HG02840 (cell line): ENCODE measurements at regions not wholly inside any gene's neighbourhood (a gene's known extent, or its start where the extent isn't known, plus 50 kb on each side); places are given as distances from the start of the nearest gene placed in this dataset.
"Not testable (repeated sequence)": the region's sequence is repeated elsewhere in the genome, so short reads cannot be mapped to it uniquely, and the experiment has no call there.

Source experiments
- ATAC-seq: cut with Tn5 transposase; IDR thresholded peaks from one replicate; pipeline ENCODE4 v1.9.1; 2021; ENCODE audit warnings: mild to moderate bottlenecking, moderate library complexity, moderate number of reproducible peaks; ENCODE audit not compliant: unreplicated experiment, low FRiP score

DNA sequence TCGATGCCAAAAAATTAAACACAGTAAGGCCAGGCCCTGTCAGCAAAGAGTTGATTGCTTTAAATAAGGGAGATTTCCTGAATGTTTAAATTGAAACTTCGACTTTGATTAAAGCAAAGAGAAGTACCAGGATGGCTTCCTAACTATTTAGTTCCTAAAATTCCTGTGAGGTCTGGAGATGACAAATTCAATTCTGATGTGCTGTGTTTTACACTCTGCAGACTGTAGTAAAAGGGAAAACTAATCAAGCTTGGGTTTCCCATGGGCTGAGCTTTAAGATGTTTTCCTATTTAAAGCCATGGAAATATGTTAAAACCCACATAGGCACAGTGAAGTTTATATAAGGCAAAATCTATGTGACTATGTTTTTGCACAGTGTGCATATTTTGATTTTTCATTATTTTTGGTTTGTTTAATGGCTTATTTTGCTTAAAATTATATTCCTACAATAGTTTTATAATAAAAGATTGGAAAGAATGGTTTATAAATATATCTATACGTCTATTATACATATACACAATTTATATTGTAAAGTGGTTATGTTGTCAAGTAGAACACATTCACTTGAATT, 198.5 kb upstream of the EYA4 start:
- no peak for ATAC-seq

DNA sequence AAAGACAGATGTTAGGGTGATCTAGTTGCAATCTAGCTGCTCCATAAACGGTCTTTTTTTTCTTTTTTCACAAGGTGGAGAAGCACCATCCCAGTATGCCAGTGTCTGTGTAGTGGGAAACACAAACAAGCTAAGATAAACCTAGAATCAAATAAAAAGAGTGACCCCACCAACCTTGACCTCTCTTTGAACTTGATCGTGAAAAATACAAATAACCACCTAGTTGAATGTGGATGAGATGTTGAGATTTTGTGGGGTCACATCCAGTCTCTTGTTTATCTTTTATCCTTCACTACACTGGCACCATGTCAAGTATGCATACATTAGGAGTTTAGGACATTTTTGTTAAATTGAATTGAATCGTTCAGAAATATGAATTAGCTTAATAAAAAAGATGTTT, 194.6 kb upstream of the EYA4 start:
- no peak for ATAC-seq

DNA sequence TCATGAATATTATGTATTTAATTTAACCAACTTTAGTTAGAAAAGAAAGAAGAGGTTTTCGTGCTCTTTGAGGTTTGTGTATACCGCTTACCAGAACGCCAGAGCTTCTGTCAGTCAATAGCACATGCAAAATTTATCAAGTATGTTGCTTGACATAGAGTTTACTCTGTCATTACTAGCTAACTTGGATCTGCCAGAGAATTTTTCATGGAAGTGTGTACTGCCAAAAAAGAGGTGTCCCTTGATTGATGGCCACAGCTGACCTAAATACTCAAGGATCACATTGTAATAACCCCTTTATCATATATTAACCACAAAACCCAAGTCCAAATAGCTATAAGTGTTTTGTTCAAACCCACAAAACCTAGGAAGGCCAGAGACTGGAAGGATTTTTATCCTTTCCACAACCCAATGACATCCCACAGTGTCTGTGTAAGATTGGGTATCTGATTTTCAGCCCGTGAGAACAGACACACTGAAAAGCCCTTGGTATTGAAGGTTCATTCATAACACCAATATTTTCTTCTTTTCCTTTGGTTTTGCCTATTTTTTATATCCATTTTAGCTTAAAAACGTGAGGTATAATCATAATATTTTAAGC, 194.0 kb upstream of the EYA4 start:
- no peak for ATAC-seq

DNA sequence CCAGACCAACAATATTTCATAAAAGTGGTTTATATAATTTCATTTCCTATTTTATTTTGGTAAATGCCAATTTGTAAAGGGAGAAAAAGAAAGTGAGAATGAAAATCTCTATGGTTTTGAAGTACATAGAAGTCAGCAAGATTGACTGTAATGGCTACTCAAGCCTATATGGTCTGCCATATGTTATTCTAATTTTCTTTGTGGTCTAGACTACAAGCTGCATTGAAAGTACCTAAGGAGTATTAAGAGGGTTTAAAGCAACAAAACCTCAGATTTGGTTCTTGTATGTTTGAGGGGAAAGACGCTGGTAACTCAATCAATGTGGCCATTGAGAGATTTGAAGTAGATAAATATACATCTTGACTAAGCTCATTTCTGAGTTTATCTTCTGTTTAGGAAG, 193.5 kb upstream of the EYA4 start:
- no peak for ATAC-seq

DNA sequence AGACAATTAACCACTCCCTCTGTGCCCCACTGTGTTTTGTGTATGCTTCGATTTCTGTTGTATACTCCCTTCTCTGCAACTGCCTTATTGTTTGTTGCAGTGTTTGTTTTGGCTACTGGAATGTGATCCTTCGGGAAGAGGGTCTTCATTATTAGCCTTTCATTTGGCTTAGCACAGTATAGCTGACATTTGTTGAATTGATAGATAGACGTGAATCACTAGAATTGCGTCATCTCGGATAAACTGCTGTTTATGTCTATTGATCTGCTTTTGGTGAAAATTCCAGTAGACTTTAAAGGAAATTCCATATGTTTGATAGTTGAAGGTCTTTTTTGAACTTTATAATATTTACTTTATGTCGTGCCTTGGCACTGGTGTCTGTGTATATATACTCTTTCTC, 189.9 kb upstream of the EYA4 start:
- ATAC-seq = no peak

DNA sequence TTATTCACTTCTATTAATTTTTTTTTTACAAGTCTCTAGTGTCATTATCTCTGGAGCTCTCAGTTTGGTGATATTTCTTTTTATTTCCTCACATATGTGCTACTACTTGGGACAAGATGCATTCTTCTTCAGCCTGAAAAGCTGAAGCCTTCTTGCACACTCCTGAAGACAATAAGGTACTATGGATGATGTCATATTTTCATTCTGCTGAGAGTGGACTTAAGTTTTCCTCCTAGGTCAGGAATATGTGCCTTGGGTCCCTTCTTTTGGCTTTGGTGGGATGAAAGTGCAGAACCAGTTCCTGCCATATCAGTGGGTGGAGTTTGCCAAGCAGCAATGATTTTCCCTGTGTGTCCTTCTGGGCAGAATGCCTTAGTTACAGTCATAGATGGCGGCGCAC, 188.7 kb upstream of the EYA4 start:
- ATAC-seq = no peak

DNA sequence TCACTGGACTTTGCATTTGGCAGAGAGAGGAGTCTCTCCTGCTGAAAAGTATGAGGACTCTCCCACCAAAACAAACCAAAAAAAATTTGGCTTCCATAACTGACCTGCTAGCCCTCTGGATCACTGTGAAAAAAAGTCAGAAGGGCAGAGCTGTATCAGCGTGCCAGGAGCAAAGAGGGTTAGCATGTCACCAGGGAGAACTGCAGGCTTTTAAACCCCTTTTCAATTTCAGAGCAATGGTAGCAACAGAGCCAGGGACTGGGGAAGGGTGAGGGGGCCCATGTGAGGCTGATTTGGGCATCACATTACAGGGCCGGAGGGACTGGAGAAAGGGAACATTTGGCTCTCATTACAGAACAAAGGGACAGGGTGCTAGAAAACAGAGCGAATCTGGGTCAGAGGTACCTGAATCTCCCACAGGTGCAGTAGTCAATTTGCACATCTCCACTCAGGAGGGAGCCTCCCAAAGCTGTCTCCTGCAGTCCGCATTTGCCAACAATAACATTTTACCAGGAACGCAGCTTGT, 185.7 kb upstream of the EYA4 start:
- ATAC-seq = no peak

DNA sequence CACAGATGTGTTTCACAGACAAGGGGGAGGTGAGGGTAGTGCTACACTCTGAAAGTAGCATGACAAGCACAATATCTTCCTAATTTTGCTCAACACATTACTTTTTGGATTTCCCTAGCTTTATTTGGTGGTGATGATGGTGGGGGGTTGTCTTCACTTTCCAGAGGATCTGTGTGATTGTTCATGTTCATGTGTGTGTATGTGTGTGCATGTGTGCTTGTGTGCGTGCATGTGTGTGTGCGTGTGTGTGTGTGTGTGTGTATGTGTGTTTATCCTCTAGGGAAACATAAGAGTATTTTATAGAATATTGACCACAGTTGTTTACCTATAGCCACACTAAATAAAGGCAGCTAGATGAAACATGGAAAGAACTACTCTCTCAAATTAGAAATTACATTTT, 183.8 kb upstream of the EYA4 start:
- ATAC-seq = no peak

DNA sequence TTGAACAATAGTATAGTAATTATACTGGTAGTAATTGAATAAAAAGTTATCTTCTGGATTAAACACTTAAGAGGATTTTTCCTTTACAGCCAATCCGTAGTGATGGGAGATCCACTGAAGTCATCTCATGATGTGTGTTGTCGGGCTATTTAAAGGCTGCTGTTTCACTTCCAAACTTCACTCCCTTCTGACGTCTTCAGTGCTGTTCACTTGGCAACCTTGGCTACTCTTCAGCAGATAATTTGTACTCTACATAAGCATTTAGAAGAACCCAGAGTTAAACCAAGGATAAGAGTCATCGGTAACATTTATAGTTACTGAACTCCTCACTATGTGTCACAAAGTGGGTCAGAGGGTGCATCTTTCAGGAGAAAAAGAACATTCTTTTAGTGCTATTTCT, 179.1 kb upstream of the EYA4 start:
- ATAC-seq = no peak

DNA sequence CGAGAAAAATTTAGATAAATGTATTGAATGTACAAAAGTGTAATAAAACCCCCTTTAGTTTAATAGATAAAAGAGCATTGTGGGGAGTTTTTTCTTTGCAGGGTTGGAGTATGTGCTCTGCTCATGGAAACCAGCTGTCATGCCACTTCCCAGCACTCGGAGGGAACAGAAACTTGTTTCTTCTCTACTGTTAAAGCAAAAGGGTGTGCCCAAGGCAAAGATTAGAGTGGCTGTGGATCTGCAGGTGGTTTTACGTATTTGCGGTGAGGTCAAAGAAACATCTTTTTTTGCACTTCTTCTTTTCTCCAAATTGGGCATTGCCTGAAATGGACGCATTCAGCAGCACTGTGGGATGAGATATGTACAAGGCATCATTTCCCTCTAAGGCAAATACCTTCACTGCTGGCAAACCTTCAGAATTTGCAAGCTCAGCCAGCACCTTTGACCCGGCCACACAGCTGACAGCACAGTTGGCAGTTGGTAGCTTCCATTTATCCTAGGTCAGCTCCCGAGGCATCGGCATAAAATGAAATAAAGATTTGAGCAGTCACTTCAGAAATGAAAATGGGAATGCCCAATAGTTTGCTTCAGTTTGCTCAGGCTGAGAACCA, 178.4 kb upstream of the EYA4 start:
- no peak for ATAC-seq

DNA sequence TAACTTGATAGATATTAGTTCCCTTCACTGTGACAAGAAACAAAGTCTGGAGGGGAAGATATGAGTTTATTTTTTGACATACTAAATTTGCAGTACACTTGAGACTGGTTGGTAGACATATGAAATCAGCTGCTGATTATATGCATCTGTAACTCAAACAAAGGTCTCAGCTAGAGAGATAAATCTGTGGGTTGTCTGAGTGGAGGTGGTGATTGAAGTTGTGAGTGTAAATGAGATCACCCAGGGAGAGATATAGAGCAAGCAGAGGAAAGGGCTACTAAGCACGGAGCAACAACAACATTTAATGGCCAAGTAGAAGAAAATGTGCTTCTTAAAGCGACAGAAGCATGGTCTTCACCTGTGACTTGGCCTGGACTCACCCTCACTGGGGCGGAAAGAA, 173.2 kb upstream of the EYA4 start:
- no peak for ATAC-seq

DNA sequence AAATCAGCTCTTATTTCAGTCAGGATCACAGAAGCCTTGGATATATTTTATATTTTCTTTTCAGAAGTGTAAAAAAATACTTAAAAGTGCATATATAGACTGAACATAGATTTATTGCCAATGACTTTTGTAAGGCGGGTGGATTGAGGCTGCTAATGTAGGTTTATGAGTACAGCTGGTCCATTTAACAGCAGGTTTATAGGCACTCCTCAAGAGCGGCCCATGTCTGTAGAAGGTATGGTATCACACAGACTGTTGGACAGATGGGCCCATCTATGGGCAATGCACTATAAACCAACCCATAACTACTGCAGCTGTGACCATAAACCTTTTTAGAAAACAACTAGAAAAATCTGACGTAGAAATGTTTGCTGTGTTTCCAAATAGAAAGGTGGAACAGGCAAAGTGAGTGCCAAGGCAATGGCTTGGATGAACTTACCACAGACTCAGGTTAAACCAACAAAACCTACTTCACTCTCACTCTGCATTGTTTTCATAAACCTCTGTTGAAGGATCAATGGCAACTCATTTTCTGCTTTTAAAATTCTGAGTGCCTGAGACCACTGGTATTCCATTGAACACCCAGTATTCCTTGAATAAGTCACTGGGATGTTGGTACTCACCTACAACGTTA, 170.6 kb upstream of the EYA4 start:
- ATAC-seq = no peak

DNA sequence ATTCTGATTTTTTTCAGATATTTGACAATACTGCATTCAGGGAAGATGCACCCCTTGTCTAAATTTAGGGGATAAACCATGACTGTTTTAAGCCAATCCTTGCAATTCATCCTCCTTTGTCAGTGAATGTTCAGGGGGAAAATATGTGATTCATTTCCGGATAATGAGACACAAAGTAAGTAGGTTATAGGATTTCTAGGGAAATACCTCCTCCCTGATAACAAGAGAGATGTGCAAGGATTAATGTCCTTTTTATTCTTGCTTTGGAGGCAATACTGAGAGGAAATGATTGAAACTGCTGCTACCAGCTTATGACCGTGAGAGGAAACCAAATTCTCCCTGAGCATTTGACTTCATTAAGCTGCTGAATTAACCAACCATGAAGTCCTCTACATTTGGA, 161.3 kb upstream of the EYA4 start:
- ATAC-seq = no peak

DNA sequence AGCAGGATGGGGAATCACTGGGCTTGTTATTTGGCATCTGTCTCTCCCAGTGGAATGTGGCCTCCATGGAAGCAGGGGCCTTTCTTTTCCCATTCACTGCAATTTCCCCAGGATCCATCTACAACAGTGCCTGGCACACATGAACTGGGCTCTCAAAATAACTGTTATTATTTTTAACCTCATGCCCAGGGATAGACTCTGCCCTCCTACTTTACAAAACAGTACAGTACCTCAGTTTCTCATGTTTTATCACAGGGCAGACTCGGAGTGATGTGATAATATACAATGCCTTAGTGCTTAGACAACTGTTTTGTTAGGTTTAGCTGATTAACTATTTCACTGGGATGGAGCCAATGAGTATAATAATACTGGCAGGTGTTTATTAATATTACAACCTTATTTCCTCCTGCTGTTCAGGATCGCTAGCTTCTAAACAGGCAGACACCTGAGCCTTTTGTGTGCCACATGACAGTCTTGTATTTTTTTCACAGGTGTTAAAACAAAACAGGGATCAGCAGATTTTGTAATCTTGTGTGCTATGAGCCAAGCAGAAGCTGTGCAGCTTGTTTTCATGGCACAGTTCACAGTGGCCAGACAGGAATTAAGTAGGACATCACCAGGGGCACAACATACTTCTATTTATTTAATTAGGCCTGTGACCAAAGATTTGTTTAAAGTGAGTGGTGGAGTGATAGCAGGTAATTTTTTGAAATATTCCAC, 157.7 kb upstream of the EYA4 start:
- no peak for ATAC-seq

DNA sequence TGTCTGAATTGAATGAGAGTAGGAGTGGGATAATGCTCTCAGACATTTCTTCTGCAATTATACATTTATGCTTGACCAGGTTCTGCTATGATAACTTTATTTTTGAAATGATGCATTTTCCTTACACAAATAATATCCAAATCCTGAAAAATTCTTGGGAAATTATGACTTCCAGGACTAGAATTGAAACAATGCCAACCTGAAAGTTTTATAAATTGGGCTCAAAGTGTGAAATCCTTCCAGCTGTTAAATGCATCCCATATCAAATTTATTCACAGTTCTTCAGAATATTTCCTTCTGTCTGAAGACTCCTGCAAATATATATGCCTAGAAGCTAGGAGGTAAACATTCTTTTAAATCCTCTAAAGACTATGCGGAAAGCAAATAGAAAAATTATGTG, 155.7 kb upstream of the EYA4 start:
- ATAC-seq = no peak

DNA sequence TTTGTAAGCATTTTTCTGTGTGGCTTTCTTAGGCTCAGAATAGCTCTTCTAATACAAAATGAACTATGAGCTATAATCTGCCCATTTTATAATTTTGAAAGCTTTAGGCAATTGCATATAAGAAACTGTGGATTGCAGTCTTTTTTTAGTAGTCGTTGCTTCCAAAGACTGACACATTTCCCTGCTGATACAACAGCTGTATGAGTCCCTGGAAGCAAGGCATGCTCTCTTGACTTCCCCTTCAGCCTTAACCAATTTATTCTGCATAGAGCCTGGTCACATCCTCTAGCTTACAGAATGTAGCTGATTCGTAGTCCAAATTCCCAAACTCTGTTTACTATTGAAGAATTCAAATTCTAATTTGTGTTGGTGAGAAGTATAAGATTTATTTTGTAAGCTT, 155.3 kb upstream of the EYA4 start:
- no peak for ATAC-seq

DNA sequence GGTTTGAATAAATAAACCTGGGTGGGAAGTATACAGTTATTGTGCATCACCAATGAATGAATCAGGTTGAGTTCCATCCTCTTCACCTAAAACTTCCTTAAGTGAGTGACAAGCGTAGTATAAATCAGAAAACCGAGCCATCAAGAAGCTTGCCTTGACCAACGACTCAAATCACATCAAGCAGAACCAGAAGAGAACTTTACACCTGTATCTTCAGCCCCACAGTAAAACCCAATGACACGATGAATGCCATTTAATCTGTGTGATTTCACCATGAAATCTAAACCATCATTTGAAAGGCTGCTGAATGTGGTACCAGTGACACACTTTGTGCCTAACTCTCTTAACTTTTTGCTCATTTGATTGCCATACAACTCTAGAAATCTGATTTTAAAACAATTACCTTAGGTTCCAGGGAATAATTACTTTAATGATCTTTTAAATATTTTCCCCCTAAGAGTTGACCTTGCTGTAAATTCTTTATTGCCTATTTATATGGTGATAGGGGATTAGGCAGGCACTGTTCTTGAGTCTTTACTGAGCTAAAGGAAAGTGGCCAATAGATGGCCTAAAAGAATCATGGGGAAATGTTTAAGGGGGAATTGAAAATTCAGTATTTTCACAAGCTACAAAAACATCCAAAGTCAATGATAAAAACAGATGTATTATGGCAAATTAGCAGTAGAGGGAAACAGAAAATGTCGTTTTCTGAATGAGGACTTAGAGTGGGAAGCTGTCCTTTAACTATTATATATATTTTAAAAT, 152.0 kb upstream of the EYA4 start:
- ATAC-seq = no peak

DNA sequence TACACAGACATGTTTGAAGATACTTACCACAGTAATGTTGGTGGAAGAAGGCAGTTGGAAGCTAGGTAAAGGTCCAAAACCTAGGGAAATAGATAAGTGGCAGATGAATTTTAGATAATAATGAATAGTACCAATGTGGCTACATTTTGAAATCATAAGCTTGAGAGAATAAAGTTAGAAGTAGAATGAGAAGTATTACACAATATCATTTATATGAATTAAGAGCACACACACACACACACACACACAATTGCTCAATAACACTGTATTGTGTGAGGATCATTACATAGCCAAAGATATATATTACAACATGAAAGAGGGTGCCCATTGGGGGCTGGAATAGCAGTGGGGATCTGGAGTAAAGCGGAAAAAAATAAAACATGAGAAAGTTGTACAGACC, 149.0 kb upstream of the EYA4 start:
- ATAC-seq = no peak

DNA sequence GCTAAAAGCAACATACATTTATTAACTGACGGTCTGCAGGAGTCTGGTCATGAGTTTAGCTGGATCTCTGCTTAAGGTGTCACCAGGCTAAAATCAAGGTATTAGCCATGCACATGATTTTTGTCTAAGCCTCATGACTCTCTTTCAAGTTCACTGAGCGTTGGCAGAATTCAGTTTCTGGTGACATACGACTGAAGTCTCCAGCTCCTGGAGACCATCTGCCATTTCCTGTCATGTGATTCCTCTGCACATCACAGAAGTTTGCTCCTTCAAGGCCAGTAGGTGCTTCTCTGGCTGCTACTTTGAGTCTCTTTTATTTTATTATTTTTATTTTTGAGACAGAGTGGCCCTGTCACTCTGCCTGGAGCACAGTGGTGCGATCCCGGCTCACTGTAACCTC, 148.4 kb upstream of the EYA4 start:
- ATAC-seq = no peak

DNA sequence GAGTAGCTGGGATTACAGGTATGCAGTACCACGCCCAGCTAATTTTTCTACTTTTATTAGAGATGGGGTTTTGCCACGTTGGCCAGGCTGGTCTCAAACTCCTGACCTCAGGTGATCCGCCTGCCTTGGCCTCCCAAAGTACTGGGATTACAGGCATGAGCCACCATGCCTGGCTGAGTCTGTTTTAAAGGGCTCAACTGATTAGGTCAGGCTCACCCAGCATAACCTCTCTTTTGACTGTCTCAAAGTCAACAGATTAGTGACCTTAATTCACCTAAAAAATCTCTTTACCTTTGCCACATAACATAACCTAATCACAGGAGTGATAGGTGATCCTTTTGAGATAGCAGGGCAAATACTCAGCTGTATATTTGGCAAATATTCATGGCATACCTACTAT, 147.9 kb upstream of the EYA4 start:
- ATAC-seq = not testable (repeated sequence)
